Hepatocyte (in vitro differentiated cells): ENCODE measurements at regions not wholly inside any gene's neighbourhood (a gene's known extent, or its start where the extent isn't known, plus 50 kb on each side); places are given as distances from the start of the nearest gene placed in this dataset.

ENCODE experiments used
- CTCF ChIP-seq: fragments of 200-600 bp; sonication (generic); IDR thresholded peaks from 2 replicates; pipeline ENCODE4 v1.5.1; 2016; ENCODE audit warnings: antibody characterized with exemption, mild to moderate bottlenecking; ENCODE audit not compliant: poor library complexity
- EZH2 ChIP-seq: fragments of 200-600 bp; sonication (generic); IDR thresholded peaks from 2 replicates; pipeline ENCODE4 v1.6.1; 2016; ENCODE audit warnings: antibody characterized with exemption, mild to moderate bottlenecking, borderline replicate concordance

DNA sequence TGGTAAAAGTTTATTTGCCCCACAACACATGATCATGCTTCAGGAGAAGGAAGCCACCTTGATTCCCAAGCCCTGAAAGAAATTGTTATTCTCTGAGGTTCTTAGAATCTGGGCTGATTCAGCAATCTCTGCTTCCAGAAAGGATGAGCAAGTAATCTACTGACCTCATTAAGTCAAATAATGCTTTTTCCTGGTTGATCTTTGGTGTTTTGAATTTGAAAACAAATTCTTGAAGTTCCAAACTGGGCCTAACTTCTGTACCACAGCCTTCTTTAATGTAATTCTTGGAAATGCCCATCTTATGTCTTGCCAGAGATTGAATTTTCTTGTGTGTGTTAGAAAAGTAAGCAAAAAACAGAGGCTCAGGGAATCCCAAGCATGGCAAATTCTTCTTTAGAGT lies 319.2 kb upstream of the DDHD1 start:
- TF ChIP-seq CTCF = no peak
- no peak for TF ChIP-seq EZH2
